H9 (cell line): ENCODE measurements at regions not wholly inside any gene's neighbourhood (a gene's known extent, or its start where the extent isn't known, plus 50 kb on each side); places are given as distances from the start of the nearest gene placed in this dataset.

Source experiments
- DNase-seq: peaks from one replicate; pipeline ENCODE4 v3.0.0-alpha.2; 2017
- H2AFZ ChIP-seq: one replicate; pipeline ENCODE4 v1.6.1; 2013; ENCODE audit warnings: mild to moderate bottlenecking, low read length, control low read depth, moderate library complexity
- H2AK5ac ChIP-seq: 2 replicates; pipeline ENCODE4 v1.6.1; 2013; ENCODE audit warnings: low read length, control low read depth, mixed read lengths; ENCODE audit not compliant: insufficient read length
- H2BK120ac ChIP-seq: one replicate; pipeline ENCODE4 v1.6.1; 2013; ENCODE audit warnings: low read depth, mild to moderate bottlenecking, low read length, control low read depth, inconsistent platforms; ENCODE audit not compliant: poor library complexity, severe bottlenecking
- H2BK12ac ChIP-seq: 2 replicates; pipeline ENCODE4 v1.6.1; 2013; ENCODE audit warnings: low read length, control low read depth, mixed read lengths, low read depth; ENCODE audit not compliant: insufficient read length
- H2BK15ac ChIP-seq: 2 replicates; pipeline ENCODE4 v1.6.1; 2013; ENCODE audit warnings: low read depth, low read length, control low read depth
- H2BK20ac ChIP-seq: one replicate; pipeline ENCODE4 v1.6.1; 2013; ENCODE audit warnings: low read depth, mild to moderate bottlenecking, low read length, control low read depth, inconsistent platforms; ENCODE audit not compliant: poor library complexity, severe bottlenecking
- H2BK5ac ChIP-seq: 2 replicates; pipeline ENCODE4 v1.6.1; 2013; ENCODE audit warnings: low read length, control low read depth, mixed read lengths; ENCODE audit not compliant: insufficient read length
- H3K14ac ChIP-seq: 2 replicates; pipeline ENCODE4 v1.6.1; 2013; ENCODE audit warnings: low read length, control low read depth; ENCODE audit not compliant: insufficient read depth
- H3K18ac ChIP-seq: 2 replicates; pipeline ENCODE4 v1.6.1; 2013; ENCODE audit warnings: low read depth, mild to moderate bottlenecking, mixed read lengths, low read length, control low read depth; ENCODE audit not compliant: insufficient read length
- H3K23ac ChIP-seq: 2 replicates; pipeline ENCODE4 v1.6.1; 2013; ENCODE audit warnings: low read length, control low read depth, mixed read lengths, low read depth; ENCODE audit not compliant: insufficient read length
- H3K23me2 ChIP-seq: 2 replicates; pipeline ENCODE4 v1.6.1; 2013; ENCODE audit warnings: low read depth, mild to moderate bottlenecking, mixed read lengths, low read length, control low read depth; ENCODE audit not compliant: insufficient read length, poor library complexity, severe bottlenecking
- H3K27ac ChIP-seq: 2 replicates; pipeline ENCODE4 v1.5.1; 2013; ENCODE audit warnings: low read length, control low read depth, mixed read lengths, low read depth; ENCODE audit not compliant: insufficient read length
- H3K27me3 ChIP-seq: 2 replicates; pipeline ENCODE4 v1.6.1; 2013; ENCODE audit warnings: low read length, control low read depth, inconsistent platforms; ENCODE audit not compliant: insufficient read depth
- H3K4ac ChIP-seq: 2 replicates; pipeline ENCODE4 v1.6.1; 2013; ENCODE audit warnings: low read depth, mild to moderate bottlenecking, control low read depth, inconsistent platforms, low read length, moderate library complexity
- H3K4me1 ChIP-seq: 2 replicates; pipeline ENCODE4 v1.6.1; 2013; ENCODE audit warnings: low read length, control low read depth, inconsistent platforms; ENCODE audit not compliant: insufficient read depth
- H3K4me2 ChIP-seq: 2 replicates; pipeline ENCODE4 v1.6.1; 2013; ENCODE audit warnings: low read length, control low read depth, mixed read lengths; ENCODE audit not compliant: insufficient read length, insufficient read depth
- H3K56ac ChIP-seq: 2 replicates; pipeline ENCODE4 v1.6.1; 2013; ENCODE audit warnings: low read depth, mild to moderate bottlenecking, mixed read lengths, low read length, control low read depth; ENCODE audit not compliant: insufficient read length
- H3K79me1 ChIP-seq: 2 replicates; pipeline ENCODE4 v1.6.1; 2013; ENCODE audit warnings: low read depth, mild to moderate bottlenecking, moderate library complexity, low read length, control low read depth, inconsistent platforms; ENCODE audit not compliant: insufficient read depth, poor library complexity, severe bottlenecking
- H3K79me2 ChIP-seq: 2 replicates; pipeline ENCODE4 v1.6.1; 2013; ENCODE audit warnings: low read length, control low read depth, inconsistent platforms; ENCODE audit not compliant: insufficient read depth
- H3K9ac ChIP-seq: 2 replicates; pipeline ENCODE4 v1.6.1; 2013; ENCODE audit warnings: low read length, control low read depth, mixed read lengths; ENCODE audit not compliant: insufficient read length; ENCODE audit errors: extremely low read depth
- H3K9me3 ChIP-seq: one replicate; pipeline ENCODE4 v1.6.1; 2013; ENCODE audit warnings: low read depth, low read length, inconsistent platforms; ENCODE audit not compliant: control insufficient read depth
- H3T11ph ChIP-seq: one replicate; pipeline ENCODE4 v1.6.1; 2013; ENCODE audit warnings: mild to moderate bottlenecking, low read length, control low read depth, inconsistent platforms
- H4K20me1 ChIP-seq: one replicate; pipeline ENCODE4 v1.6.1; 2013; ENCODE audit not compliant: control insufficient read depth, insufficient read length, insufficient read depth
- H4K5ac ChIP-seq: 2 replicates; pipeline ENCODE4 v1.6.1; 2013; ENCODE audit warnings: low read depth, mild to moderate bottlenecking, mixed read lengths, low read length, control low read depth; ENCODE audit not compliant: insufficient read length
- H4K8ac ChIP-seq: replicated peaks from 2 replicates; pipeline ENCODE4 v1.6.1; 2013; ENCODE audit warnings: low read length, control low read depth, mixed read lengths, low read depth; ENCODE audit not compliant: insufficient read length
- H4K91ac ChIP-seq: 2 replicates; pipeline ENCODE4 v1.6.1; 2013; ENCODE audit warnings: low read depth, mild to moderate bottlenecking, moderate library complexity, mixed read lengths, low read length, control low read depth; ENCODE audit not compliant: insufficient read length
- H3K27ac Mint-ChIP-seq, 3 experiments: 2 replicates in 2 of 3; 3 replicates in 1 of 3; pipeline ENCODE4 v1.8.0; 2020 to 2021; ENCODE audit warnings: mixed read lengths in 3 of 3, mild to moderate bottlenecking in 1 of 3, moderate library complexity in 1 of 3
- H3K27me3 Mint-ChIP-seq: 2 replicates; pipeline ENCODE4 v1.8.0; 2021; ENCODE audit warnings: low read depth, mild to moderate bottlenecking, moderate library complexity, mixed read lengths
- H3K36me3 Mint-ChIP-seq, 3 experiments: 2 replicates in 2 of 3; 3 replicates in 1 of 3; pipeline ENCODE4 v1.8.0; 2020 to 2021; ENCODE audit warnings: low read depth in 3 of 3, mixed read lengths in 3 of 3; ENCODE audit not compliant: insufficient read depth in 1 of 3
- H3K4me1 Mint-ChIP-seq, 2 experiments: 2 replicates each; pipeline ENCODE4 v1.8.0; 2020; ENCODE audit warnings: mixed read lengths in 2 of 2
- H3K4me3 Mint-ChIP-seq, 2 experiments: 2 replicates in 1 of 2; 3 replicates in 1 of 2; pipeline ENCODE4 v1.8.0; 2020 to 2021; ENCODE audit warnings: mild to moderate bottlenecking in 2 of 2, mixed read lengths in 2 of 2, moderate library complexity in 1 of 2
- H3K9me3 Mint-ChIP-seq, 2 experiments: 2 replicates in 1 of 2; 3 replicates in 1 of 2; pipeline ENCODE4 v1.8.0; 2020; ENCODE audit warnings: mild to moderate bottlenecking in 2 of 2, mixed read lengths in 2 of 2, moderate library complexity in 1 of 2
- CTCF ChIP-seq: fragments of 200-600 bp; sonication (generic); conservative IDR thresholded peaks from 3 replicates; pipeline ENCODE4 v1.8.0; 2021; ENCODE audit warnings: antibody characterized with exemption, mild to moderate bottlenecking
- WGBS: extraction: QIAGEN DNeasy Blood & Tissue Kit; methylation state at CpG from one replicate; pipeline ENCODE4 v1.1.7; 2013; ENCODE audit warnings: missing lambda C conversion rate, low lambda C conversion rate, mixed read lengths; ENCODE audit not compliant: insufficient read length; ENCODE audit errors: extremely low coverage; 5-methylcytosine and 5-hydroxymethylcytosine counted together

DNA sequence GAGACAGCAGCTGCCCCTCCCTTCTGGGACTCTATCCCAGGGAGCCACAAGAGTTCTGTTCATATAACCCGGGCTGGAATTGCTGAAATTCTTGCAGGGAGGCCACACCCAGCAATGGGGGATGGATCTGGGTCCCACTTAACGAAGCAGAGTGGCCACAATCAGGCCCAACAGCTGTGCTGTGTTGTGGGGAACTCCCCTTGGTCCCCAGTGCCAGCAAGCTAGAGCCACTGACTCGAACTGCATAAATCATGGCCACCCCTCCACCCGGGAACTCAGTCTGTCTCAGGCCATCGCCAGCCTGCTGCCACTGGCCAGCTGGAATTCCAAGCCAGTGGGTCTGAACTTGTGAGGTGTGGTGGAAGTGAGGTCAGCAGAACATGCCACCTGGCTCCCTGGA, 111.1 kb downstream of the KLF8 start:
- Mint-ChIP-seq H3K4me3 (no peak overlapping the region), H3K4me1 (no peaks in the 10 kb centered on the region), H3K27ac (no peak overlapping the region), H3K27me3 (peaks cover 5% of the 10 kb centered on the region), H3K9me3 (peaks cover 85 to 99% of the 10 kb centered on the region in 2 experiments), H3K36me3 (peaks cover 0 to 3% (median 2%) of the 10 kb centered on the region in 3 experiments; a peak in 4 of 7 replicates)
- H2BK15ac ChIP-seq: no peak overlapping the region
- no peak overlapping the region for H2BK120ac ChIP-seq
- no CpG with 5 or more reads among the region's 5 CpGs for WGBS
- no peak overlapping the region for H3T11ph ChIP-seq
- H4K5ac ChIP-seq: no peak overlapping the region
- H3K9me3 ChIP-seq: peaks cover 13% of the 10 kb centered on the region
- no peak overlapping the region for H2BK5ac ChIP-seq
- TF ChIP-seq CTCF: no peak
- H3K23me2 ChIP-seq: no peaks in the 10 kb centered on the region
- no peak overlapping the region for H3K9ac ChIP-seq
- no peak overlapping the region for H3K4me2 ChIP-seq
- H3K4ac ChIP-seq: no peak overlapping the region
- no peak overlapping the region for H3K56ac ChIP-seq
- no peaks in the 10 kb centered on the region for H3K79me2 ChIP-seq
- no peak overlapping the region for H3K14ac ChIP-seq
- no peak overlapping the region for H3K23ac ChIP-seq
- H2AK5ac ChIP-seq: no peak overlapping the region
- H4K20me1 ChIP-seq: no peaks in the 10 kb centered on the region
- H2BK20ac ChIP-seq: no peak overlapping the region
- DNase-seq: no peak
- no peaks in the 10 kb centered on the region for H3K27me3 ChIP-seq
- no peak overlapping the region for H2BK12ac ChIP-seq
- no peak overlapping the region for H4K8ac ChIP-seq
- H3K18ac ChIP-seq: no peak overlapping the region
- H3K79me1 ChIP-seq: no peaks in the 10 kb centered on the region
- no peak overlapping the region for H4K91ac ChIP-seq
- no peak overlapping the region for H2AFZ ChIP-seq
- H3K27ac ChIP-seq: no peak overlapping the region
- H3K4me1 ChIP-seq: no peaks in the 10 kb centered on the region
